PC-9 (cell line): ENCODE measurements at regions not wholly inside any gene's neighbourhood (a gene's known extent, or its start where the extent isn't known, plus 50 kb on each side); places are given as distances from the start of the nearest gene placed in this dataset.
A peak's percentile ranks its signal among the peaks of the same experiment; 100 is the strongest.

ENCODE experiments used
- BruUV-seq: library from RNA; stranded (reverse); fragments of 400-500 nt; replicated peaks from 2 replicates; lab custom pipeline; 2021; lab: Mats Ljungman, UMichigan
- CTCF ChIA-PET: fragments of 300-600 bp; sonication (Branson Sonifier 250); formaldehyde crosslinking; loops from one replicate; lab custom pipeline; 2022; ENCODE audit warnings: antibody characterized with exemption; lab: Charles Lee
- POLR2A ChIA-PET: fragments of 300-600 bp; sonication (Branson Sonifier 250); formaldehyde crosslinking; loops from one replicate; lab custom pipeline; 2022; ENCODE audit warnings: antibody characterized with exemption; ENCODE audit not compliant: unreplicated experiment; lab: Charles Lee
- DNase-seq, 2 experiments: peaks; one replicate each; pipeline versions ENCODE4 v3.0.0 to v3.0.0-alpha.2; 2015 to 2022; ENCODE audit warnings: mixed read lengths in 1 of 2
- H2AFZ ChIP-seq: fragments of 200-600 bp; sonication (generic); 2 replicates; pipeline ENCODE4 v1.8.1; 2017; ENCODE audit warnings: antibody characterized with exemption
- H3F3A ChIP-seq: fragments of 200-600 bp; sonication (generic); 2 replicates; pipeline ENCODE4 v1.8.1; 2017; ENCODE audit warnings: antibody characterized with exemption, mild to moderate bottlenecking, low read depth; ENCODE audit not compliant: insufficient read depth
- H3K27ac ChIP-seq: fragments of 200-600 bp; sonication (generic); 2 replicates; pipeline ENCODE4 v1.6.1; 2016; ENCODE audit warnings: mixed run types
- H3K27me3 ChIP-seq: fragments of 200-600 bp; sonication (generic); 2 replicates; pipeline ENCODE4 v1.6.1; 2016; ENCODE audit warnings: low read depth, mixed run types; ENCODE audit not compliant: insufficient read depth
- H3K36me3 ChIP-seq: fragments of 200-600 bp; sonication (generic); 2 replicates; pipeline ENCODE4 v1.6.1; 2016; ENCODE audit warnings: low read depth, mixed run types
- H3K4me1 ChIP-seq: fragments of 200-600 bp; sonication (generic); replicated peaks from 2 replicates; pipeline ENCODE4 v1.6.1; 2016; ENCODE audit warnings: mixed run types; ENCODE audit not compliant: insufficient read depth
- H3K4me2 ChIP-seq: fragments of 200-600 bp; sonication (generic); 2 replicates; pipeline ENCODE4 v1.6.1; 2017; ENCODE audit warnings: mixed run types
- H3K4me3 ChIP-seq: fragments of 200-600 bp; sonication (generic); 2 replicates; pipeline ENCODE4 v1.6.1; 2016; ENCODE audit warnings: mixed run types
- H3K79me2 ChIP-seq: fragments of 200-600 bp; sonication (generic); 2 replicates; pipeline ENCODE4 v1.6.1; 2017; ENCODE audit warnings: low read depth, mixed run types
- H3K9me2 ChIP-seq: fragments of 200-600 bp; sonication (generic); 2 replicates; pipeline ENCODE4 v1.8.1; 2017; ENCODE audit warnings: mild to moderate bottlenecking; ENCODE audit not compliant: insufficient read depth
- H3K9me3 ChIP-seq: fragments of 200-600 bp; sonication (generic); 2 replicates; pipeline ENCODE4 v1.8.1; 2016; ENCODE audit warnings: low read depth; ENCODE audit not compliant: insufficient read depth
- H4K20me1 ChIP-seq: fragments of 200-600 bp; sonication (generic); 2 replicates; pipeline ENCODE4 v1.8.1; 2017; ENCODE audit not compliant: insufficient read depth
- EZH2 ChIP-seq: fragments of 200-600 bp; sonication (generic); IDR thresholded peaks from 2 replicates; pipeline ENCODE4 v1.8.0; 2017; ENCODE audit warnings: antibody characterized with exemption, low read depth
- intact Hi-C: fragments of 100-400 bp; cut with micrococcal nuclease; formaldehyde crosslinking; loops from one replicate; pipeline ENCODE4 v1.10.0; 2022; ENCODE audit not compliant: unreplicated experiment
- TF ChIP-seq, protein P1 (sequence below): fragments of 200-600 bp; sonication (generic); conservative IDR thresholded peaks from 2 replicates; pipeline ENCODE4 v1.6.1; 2017; ENCODE audit warnings: mixed run types, antibody characterized with exemption, mild to moderate bottlenecking, moderate library complexity

GRCh38 chr12:74983917-74984316 lies 225.7 kb downstream of the KCNC2 start:
- H3K9me2 ChIP-seq = no peaks in the 10 kb centered on the region
- DNase-seq = no peak

DNA sequence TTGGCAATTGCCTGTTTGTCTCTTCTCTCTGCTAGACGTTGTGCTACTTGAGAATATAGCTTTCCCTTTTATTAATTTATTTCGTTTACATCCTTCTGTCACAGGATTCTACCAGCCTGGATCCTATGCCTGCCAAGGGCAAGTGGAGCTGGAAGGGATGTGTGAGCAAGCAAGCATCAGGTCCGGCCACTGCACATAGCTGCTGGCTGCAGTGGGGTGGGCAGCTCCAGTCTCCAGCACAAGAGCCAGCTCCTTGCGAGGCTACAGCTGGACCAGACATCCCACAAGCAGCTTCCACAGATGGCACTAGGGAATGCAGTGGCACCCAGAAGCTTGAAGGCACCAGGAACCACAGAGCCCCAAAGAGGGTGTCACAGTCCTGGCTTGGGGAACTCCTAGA lies 225.0 kb downstream of the KCNC2 start:
- CTCF ChIA-PET = no interaction called here
- BruUV-seq = no TSS peak
- intact Hi-C loops = no loop called here

More at GRCh38 chr12:74983917-74984316, 225.7 kb downstream of the KCNC2 start:
- no peak overlapping the region for H3K4me3 ChIP-seq
- H2AFZ ChIP-seq = no peak overlapping the region
- no peaks in the 10 kb centered on the region for H3K4me1 ChIP-seq
- ChIA-PET CTCF (no interaction called here), POLR2A (interaction anchor here (0.6 kb wide), 2 partner anchors 19 to 1830 kb away, joined by 3 to 4 read pairs; no protein-coding TSS in a partner anchor)
- H3F3A ChIP-seq = no peaks in the 10 kb centered on the region
- H4K20me1 ChIP-seq = no peaks in the 10 kb centered on the region
- no peaks in the 10 kb centered on the region for H3K36me3 ChIP-seq
- no peaks in the 10 kb centered on the region for H3K27me3 ChIP-seq
- H3K27ac ChIP-seq = no peak overlapping the region
- H3K79me2 ChIP-seq = no peaks in the 10 kb centered on the region
- BruUV-seq = no TSS peak
- H3K9me3 ChIP-seq = no peaks in the 10 kb centered on the region
- TF ChIP-seq EZH2 = no peak
- TF ChIP-seq, protein P1, sequence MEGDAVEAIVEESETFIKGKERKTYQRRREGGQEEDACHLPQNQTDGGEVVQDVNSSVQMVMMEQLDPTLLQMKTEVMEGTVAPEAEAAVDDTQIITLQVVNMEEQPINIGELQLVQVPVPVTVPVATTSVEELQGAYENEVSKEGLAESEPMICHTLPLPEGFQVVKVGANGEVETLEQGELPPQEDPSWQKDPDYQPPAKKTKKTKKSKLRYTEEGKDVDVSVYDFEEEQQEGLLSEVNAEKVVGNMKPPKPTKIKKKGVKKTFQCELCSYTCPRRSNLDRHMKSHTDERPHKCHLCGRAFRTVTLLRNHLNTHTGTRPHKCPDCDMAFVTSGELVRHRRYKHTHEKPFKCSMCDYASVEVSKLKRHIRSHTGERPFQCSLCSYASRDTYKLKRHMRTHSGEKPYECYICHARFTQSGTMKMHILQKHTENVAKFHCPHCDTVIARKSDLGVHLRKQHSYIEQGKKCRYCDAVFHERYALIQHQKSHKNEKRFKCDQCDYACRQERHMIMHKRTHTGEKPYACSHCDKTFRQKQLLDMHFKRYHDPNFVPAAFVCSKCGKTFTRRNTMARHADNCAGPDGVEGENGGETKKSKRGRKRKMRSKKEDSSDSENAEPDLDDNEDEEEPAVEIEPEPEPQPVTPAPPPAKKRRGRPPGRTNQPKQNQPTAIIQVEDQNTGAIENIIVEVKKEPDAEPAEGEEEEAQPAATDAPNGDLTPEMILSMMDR = no peak
- intact Hi-C loops = no loop called here
- H3K4me2 ChIP-seq = no peak overlapping the region

DNA sequence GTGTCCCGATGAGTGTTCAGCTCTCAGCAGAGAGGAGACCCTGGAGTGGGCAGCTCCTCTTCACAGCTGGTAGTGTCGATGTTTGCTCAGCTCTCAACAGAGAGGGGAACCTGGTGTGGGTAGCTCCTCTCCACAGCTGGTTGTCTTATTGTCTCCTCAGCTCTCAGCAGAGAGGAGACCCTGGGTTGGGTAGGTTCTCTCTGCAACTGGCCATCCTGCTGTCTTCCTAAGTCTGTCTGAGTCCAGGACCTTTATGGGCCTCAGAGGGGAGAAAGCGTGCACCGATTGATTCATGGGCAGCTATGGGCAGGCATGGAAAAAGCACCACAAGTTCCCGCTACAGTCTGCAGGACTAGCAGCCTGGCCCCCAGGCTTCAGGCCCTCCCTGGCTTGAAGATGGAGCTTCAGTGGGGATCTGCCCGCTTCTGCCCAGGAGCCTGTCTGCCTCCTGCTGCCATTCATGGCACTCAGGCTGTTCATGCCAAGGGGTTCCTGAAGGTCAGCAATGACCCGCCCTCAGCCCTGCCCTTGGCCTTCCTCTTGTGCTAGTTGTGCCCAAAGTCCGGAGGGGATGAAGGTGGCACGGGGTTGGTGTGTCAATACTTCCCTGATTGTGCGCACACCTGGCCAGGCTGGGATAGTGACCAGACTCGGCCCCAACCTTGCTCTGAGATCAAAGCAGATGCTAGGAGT lies 224.2 kb downstream of the KCNC2 start:
- TF ChIP-seq, protein P1 = no peak
- no peak for TF ChIP-seq EZH2
- no peaks in the 10 kb centered on the region for H4K20me1 ChIP-seq
- H3K4me3 ChIP-seq = no peak overlapping the region
- H3K9me2 ChIP-seq = no peaks in the 10 kb centered on the region
- no peaks in the 10 kb centered on the region for H3K27me3 ChIP-seq
- H3K4me1 ChIP-seq = no peaks in the 10 kb centered on the region
- H2AFZ ChIP-seq = 0 out of 2 replicates have a peak overlapping the region, but pooled peaks have one; percentile 27
- no peaks in the 10 kb centered on the region for H3K36me3 ChIP-seq
- no peak overlapping the region for H3K4me2 ChIP-seq
- ChIA-PET CTCF (interaction anchor here (0.6 kb wide), 1 partner anchor 19 kb away, joined by 3 read pairs; no protein-coding TSS in a partner anchor), POLR2A (no interaction called here)
- H3K9me3 ChIP-seq = no peaks in the 10 kb centered on the region
- H3K79me2 ChIP-seq = no peaks in the 10 kb centered on the region
- intact Hi-C loops = no loop called here
- no peak for DNase-seq
- H3K27ac ChIP-seq = no peak overlapping the region
- H3F3A ChIP-seq = no peaks in the 10 kb centered on the region
- BruUV-seq = no TSS peak

More for the DNA sequence above, 225.0 kb downstream of the KCNC2 start:
- Histone ChIP-seq H3K27ac (no peak overlapping the region), H3K27me3 (no peaks in the 10 kb centered on the region), H3K4me3 (no peak overlapping the region), H3K9me3 (no peaks in the 10 kb centered on the region), H3K79me2 (no peaks in the 10 kb centered on the region), H4K20me1 (no peaks in the 10 kb centered on the region), H3K36me3 (no peaks in the 10 kb centered on the region), H3F3A (no peaks in the 10 kb centered on the region), H3K4me1 (no peaks in the 10 kb centered on the region), H3K9me2 (no peaks in the 10 kb centered on the region), H3K4me2 (no peak overlapping the region), H2AFZ (peak overlapping the region; percentile 39; the same call in 1 of the 2 replicates)
- no peak for TF ChIP-seq EZH2
- TF ChIP-seq, protein P1 = no peak
- DNase-seq = no peak
- POLR2A ChIA-PET = no interaction called here
